CD4-positive, alpha-beta T cell treated with Interleukin-21 for 1 hour (primary cell): ENCODE measurements at regions not wholly inside any gene's neighbourhood (a gene's known extent, or its start where the extent isn't known, plus 50 kb on each side); places are given as distances from the start of the nearest gene placed in this dataset.

Source experiments
- DNase-seq: peaks from one replicate; pipeline ENCODE4 v3.0.0-alpha.2; 2020

- DNase-seq = no peak
Observed at GRCh38 chr18:78169174-78169864, 810.3 kb upstream of the SALL3 start.

- DNase-seq = no peak
Observed at GRCh38 chr18:78171954-78172353, 807.7 kb upstream of the SALL3 start.

GRCh38 chr18:78174737-78175136 is 804.9 kb upstream of the SALL3 start:
- DNase-seq = no peak

- DNase-seq = no peak
Observed at GRCh38 chr18:78178812-78179211, 800.8 kb upstream of the SALL3 start.

- no peak for DNase-seq
Observed at GRCh38 chr18:78180741-78181140, 798.9 kb upstream of the SALL3 start.

GRCh38 chr18:78183815-78184214 is 795.8 kb upstream of the SALL3 start:
- no peak for DNase-seq

- DNase-seq = no peak
Observed at GRCh38 chr18:78191276-78191675, 788.3 kb upstream of the SALL3 start.

- no peak for DNase-seq
Observed at GRCh38 chr18:78192054-78192453, 787.6 kb upstream of the SALL3 start.

- DNase-seq = no peak
Observed at GRCh38 chr18:78196280-78196679, 783.3 kb upstream of the SALL3 start.

- no peak for DNase-seq
Observed at GRCh38 chr18:78199002-78199401, 780.6 kb upstream of the SALL3 start.

- no peak for DNase-seq
Observed at GRCh38 chr18:78199611-78200010, 780.0 kb upstream of the SALL3 start.

GRCh38 chr18:78207942-78208341 is 771.7 kb upstream of the SALL3 start:
- no peak for DNase-seq

GRCh38 chr18:78208461-78208860 is 771.2 kb upstream of the SALL3 start:
- no peak for DNase-seq

- DNase-seq = no peak
Observed at GRCh38 chr18:78213361-78213994, 766.1 kb upstream of the SALL3 start.

GRCh38 chr18:78221496-78221895 is 758.1 kb upstream of the SALL3 start:
- no peak for DNase-seq

- DNase-seq = no peak
Observed at GRCh38 chr18:78228974-78229373, 750.6 kb upstream of the SALL3 start.

- DNase-seq = no peak
Observed at GRCh38 chr18:78230911-78231310, 748.7 kb upstream of the SALL3 start.

GRCh38 chr18:78232196-78232595 is 747.4 kb upstream of the SALL3 start:
- DNase-seq = no peak

- no peak for DNase-seq
Observed at GRCh38 chr18:78237864-78238263, 741.8 kb upstream of the SALL3 start.

GRCh38 chr18:78238404-78239089 is 741.1 kb upstream of the SALL3 start:
- no peak for DNase-seq

GRCh38 chr18:78239090-78239457 is 740.5 kb upstream of the SALL3 start:
- DNase-seq = no peak

GRCh38 chr18:78240101-78240500 is 739.5 kb upstream of the SALL3 start:
- DNase-seq = no peak

GRCh38 chr18:78240627-78241252 is 738.9 kb upstream of the SALL3 start:
- no peak for DNase-seq
